DOHH2 (cell line): ENCODE measurements at regions not wholly inside any gene's neighbourhood (a gene's known extent, or its start where the extent isn't known, plus 50 kb on each side); places are given as distances from the start of the nearest gene placed in this dataset.

ENCODE experiments used
- CTCF ChIP-seq: fragments of 200-600 bp; sonication (generic); IDR thresholded peaks from one replicate; pipeline ENCODE4 v1.5.1; 2014; ENCODE audit warnings: antibody characterized with exemption, mild to moderate bottlenecking, low read depth, low read length; ENCODE audit not compliant: poor library complexity, severe bottlenecking
- EZH2phosphoT487 ChIP-seq: fragments of 200-600 bp; sonication (generic); IDR thresholded peaks from 2 replicates; pipeline ENCODE4 v1.6.1; 2017; ENCODE audit warnings: borderline replicate concordance, mild to moderate bottlenecking, antibody characterized with exemption, low read length, moderate library complexity, mixed read lengths

GRCh38 chr7:18400275-18400674 is 95.3 kb upstream of the HDAC9 start:
- TF ChIP-seq CTCF (no peak), EZH2phosphoT487 (no peak)
